ENCODE measurements at regions not wholly inside any gene's neighbourhood (a gene's known extent, or its start where the extent isn't known, plus 50 kb on each side); places are given as distances from the start of the nearest gene placed in this dataset.
"Not testable (repeated sequence)": the region's sequence is repeated elsewhere in the genome, so short reads cannot be mapped to it uniquely, and the experiment has no call there.

DNA sequence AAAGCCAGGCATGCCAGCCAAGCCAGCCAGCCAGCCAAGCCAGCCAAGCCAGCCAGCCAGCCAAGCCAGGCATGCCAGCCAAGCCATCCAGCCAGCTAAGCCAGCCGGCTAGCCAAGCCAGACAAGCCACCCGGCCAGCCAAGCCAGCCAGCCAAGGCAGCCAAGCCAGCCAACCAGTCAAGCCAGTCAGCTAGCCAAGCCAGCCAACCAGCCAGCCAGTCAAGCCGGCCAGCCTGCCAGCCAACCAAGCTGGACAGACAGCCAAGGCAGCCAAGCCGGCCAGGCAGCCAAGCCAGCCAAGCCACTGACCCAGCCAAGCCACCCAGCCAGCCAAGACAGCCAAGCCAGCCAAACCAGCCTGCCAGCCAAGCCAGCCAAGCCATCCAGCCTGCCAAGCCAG lies 326.9 kb upstream of the PLGLB2 start:
- H3K4me1 ChIP-seq (ENCODE audit: insufficient read depth, low read length); DNase-seq (ENCODE audit: low spot score); H3K4me2 ChIP-seq (ENCODE audit: low read depth, low read length); intact Hi-C loops (cut with micrococcal nuclease; ENCODE audit: unreplicated experiment); H3K27me3 ChIP-seq (ENCODE audit: control insufficient read depth in 1 of 2, insufficient read depth in 2 of 2, low read length in 2 of 2); H4K20me1 ChIP-seq (ENCODE audit: insufficient read depth, low read length); CTCF ChIA-PET (ENCODE audit: low intra/inter-chr PET ratio, low total read pairs); H3K9me3 ChIP-seq (ENCODE audit: low read length); H3K79me2 ChIP-seq (ENCODE audit: insufficient read depth, low read length); H3K4me3 ChIP-seq (replicated peaks in 1 of 3; ENCODE audit: insufficient read depth in 1 of 3, low read depth in 2 of 3, low read length in 3 of 3); H3K27ac ChIP-seq (ENCODE audit: extremely low read length, insufficient read depth, low read length); ATAC-seq; POLR2A ChIA-PET; FAIRE-seq; H3K9ac ChIP-seq (ENCODE audit: insufficient read depth, low read depth, low read length); in situ Hi-C loops (cut with HindIII; ENCODE audit: extremely low pct_ligation_motif_present, low pct_unique_long_range_greater_than_20kb); H2AFZ ChIP-seq (ENCODE audit: low read length); H3K36me3 ChIP-seq (replicated peaks in 1 of 2; ENCODE audit: control insufficient read depth in 1 of 2, insufficient read depth in 2 of 2, low read length in 2 of 2); BruUV-seq (replicated peaks): not testable (repeated sequence)
- WGBS (ENCODE audit: low lambda C conversion rate) = 21% methylated on average over 2 of the region's 4 CpGs

GRCh38 chr2:87423796-87424762 lies 323.8 kb upstream of the PLGLB2 start:
- POLR2A ChIA-PET; DNase-seq (ENCODE audit: low spot score); FAIRE-seq; BruUV-seq (replicated peaks); CTCF ChIA-PET (ENCODE audit: low intra/inter-chr PET ratio, low total read pairs); in situ Hi-C loops (cut with HindIII; ENCODE audit: extremely low pct_ligation_motif_present, low pct_unique_long_range_greater_than_20kb); intact Hi-C loops (cut with micrococcal nuclease; ENCODE audit: unreplicated experiment); H3K4me3 ChIP-seq (replicated peaks in 1 of 3; ENCODE audit: insufficient read depth in 1 of 3, low read depth in 2 of 3, low read length in 3 of 3); H3K27me3 ChIP-seq (ENCODE audit: control insufficient read depth in 1 of 2, insufficient read depth in 2 of 2, low read length in 2 of 2); H3K36me3 ChIP-seq (replicated peaks in 1 of 2; ENCODE audit: control insufficient read depth in 1 of 2, insufficient read depth in 2 of 2, low read length in 2 of 2); H4K20me1 ChIP-seq (ENCODE audit: insufficient read depth, low read length); H3K4me1 ChIP-seq (ENCODE audit: insufficient read depth, low read length); H3K27ac ChIP-seq (ENCODE audit: extremely low read length, insufficient read depth, low read length); ATAC-seq; H3K79me2 ChIP-seq (ENCODE audit: insufficient read depth, low read length); H3K4me2 ChIP-seq (ENCODE audit: low read depth, low read length); H2AFZ ChIP-seq (ENCODE audit: low read length); H3K9me3 ChIP-seq (ENCODE audit: low read length); H3K9ac ChIP-seq (ENCODE audit: insufficient read depth, low read depth, low read length): not testable (repeated sequence)
- WGBS (ENCODE audit: low lambda C conversion rate) = 8% methylated on average over 6 of the region's 7 CpGs

DNA sequence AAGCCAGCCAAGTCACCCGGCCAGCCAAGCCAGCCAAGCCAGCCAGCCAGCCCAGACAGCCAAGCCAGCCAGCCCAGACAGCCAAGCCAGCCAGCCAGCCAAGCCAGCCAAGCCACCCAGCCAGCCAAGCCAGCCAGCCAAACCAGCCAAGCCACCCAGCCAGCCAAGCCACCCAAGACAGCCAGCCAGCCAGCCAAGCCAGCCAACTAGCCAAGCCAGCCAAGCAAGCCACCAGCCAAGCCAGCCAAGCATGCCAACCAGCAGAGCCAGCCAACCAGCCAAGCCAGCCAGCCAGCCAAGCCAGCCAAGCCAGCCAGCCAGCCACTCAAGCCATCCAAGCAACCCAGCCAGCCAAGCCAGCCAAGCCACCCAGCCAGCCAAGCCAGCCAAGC lies 323.1 kb upstream of the PLGLB2 start:
- H3K4me2 ChIP-seq (ENCODE audit: low read depth, low read length); H3K36me3 ChIP-seq (replicated peaks in 1 of 2; ENCODE audit: control insufficient read depth in 1 of 2, insufficient read depth in 2 of 2, low read length in 2 of 2); ATAC-seq; FAIRE-seq; H3K9ac ChIP-seq (ENCODE audit: insufficient read depth, low read depth, low read length); H3K79me2 ChIP-seq (ENCODE audit: insufficient read depth, low read length); CTCF ChIA-PET (ENCODE audit: low intra/inter-chr PET ratio, low total read pairs); H2AFZ ChIP-seq (ENCODE audit: low read length); H3K27ac ChIP-seq (ENCODE audit: extremely low read length, insufficient read depth, low read length); H4K20me1 ChIP-seq (ENCODE audit: insufficient read depth, low read length); in situ Hi-C loops (cut with HindIII; ENCODE audit: extremely low pct_ligation_motif_present, low pct_unique_long_range_greater_than_20kb); BruUV-seq (replicated peaks); H3K4me3 ChIP-seq (replicated peaks in 1 of 3; ENCODE audit: insufficient read depth in 1 of 3, low read depth in 2 of 3, low read length in 3 of 3); intact Hi-C loops (cut with micrococcal nuclease; ENCODE audit: unreplicated experiment); DNase-seq (ENCODE audit: low spot score); POLR2A ChIA-PET; H3K27me3 ChIP-seq (ENCODE audit: control insufficient read depth in 1 of 2, insufficient read depth in 2 of 2, low read length in 2 of 2); H3K4me1 ChIP-seq (ENCODE audit: insufficient read depth, low read length); H3K9me3 ChIP-seq (ENCODE audit: low read length): not testable (repeated sequence)
- 0% methylated on average over 1 of the region's 1 CpG for WGBS (ENCODE audit: low lambda C conversion rate)

- H2AFZ ChIP-seq (ENCODE audit: low read length); in situ Hi-C loops (cut with HindIII; ENCODE audit: extremely low pct_ligation_motif_present, low pct_unique_long_range_greater_than_20kb); H3K27me3 ChIP-seq (ENCODE audit: control insufficient read depth in 1 of 2, insufficient read depth in 2 of 2, low read length in 2 of 2); intact Hi-C loops (cut with micrococcal nuclease; ENCODE audit: unreplicated experiment); H3K4me3 ChIP-seq (replicated peaks in 1 of 3; ENCODE audit: insufficient read depth in 1 of 3, low read depth in 2 of 3, low read length in 3 of 3); H3K9me3 ChIP-seq (ENCODE audit: low read length); FAIRE-seq; H3K27ac ChIP-seq (ENCODE audit: extremely low read length, insufficient read depth, low read length); H3K4me1 ChIP-seq (ENCODE audit: insufficient read depth, low read length); H4K20me1 ChIP-seq (ENCODE audit: insufficient read depth, low read length); H3K4me2 ChIP-seq (ENCODE audit: low read depth, low read length); DNase-seq (ENCODE audit: low spot score); H3K36me3 ChIP-seq (replicated peaks in 1 of 2; ENCODE audit: control insufficient read depth in 1 of 2, insufficient read depth in 2 of 2, low read length in 2 of 2); POLR2A ChIA-PET; BruUV-seq (replicated peaks); H3K9ac ChIP-seq (ENCODE audit: insufficient read depth, low read depth, low read length); ATAC-seq; H3K79me2 ChIP-seq (ENCODE audit: insufficient read depth, low read length); CTCF ChIA-PET (ENCODE audit: low intra/inter-chr PET ratio, low total read pairs): not testable (repeated sequence)
- WGBS (ENCODE audit: low lambda C conversion rate) = 33% methylated on average over 3 of the region's 3 CpGs
Measured at GRCh38 chr2:87425191-87425590, 322.7 kb upstream of the PLGLB2 start.
